ENCODE measurements at regions not wholly inside any gene's neighbourhood (a gene's known extent, or its start where the extent isn't known, plus 50 kb on each side); places are given as distances from the start of the nearest gene placed in this dataset.

- no peak overlapping the region for H3K4me3 ChIP-seq (ENCODE audit: low read depth, low read length)
- no peak for TF ChIP-seq CTCF (IDR thresholded peaks at IDR 0.05; ENCODE audit: low read depth, low read length)
- in situ Hi-C loops (cut with HindIII; ENCODE audit: low sequenced_read_pairs) = no loop called here
- DNase-seq (ENCODE audit: low read depth, low spot score) = no peak
These were observed 449.1 kb upstream of the SOX5 start for GRCh38 chr12:24398605-24399004.

GRCh38 chr12:24396224-24396623 lies 446.8 kb upstream of the SOX5 start:
- in situ Hi-C loops (cut with HindIII; ENCODE audit: low sequenced_read_pairs) = no loop called here

GRCh38 chr12:24394246-24394645 lies 444.8 kb upstream of the SOX5 start:
- TF ChIP-seq CTCF (IDR thresholded peaks at IDR 0.05; ENCODE audit: low read depth, low read length) = no peak
- no peak for DNase-seq (ENCODE audit: low read depth, low spot score)
- in situ Hi-C loops (cut with HindIII; ENCODE audit: low sequenced_read_pairs) = no loop called here
- H3K4me3 ChIP-seq (ENCODE audit: low read depth, low read length) = no peak overlapping the region

More at GRCh38 chr12:24396224-24396623, 446.8 kb upstream of the SOX5 start:
- no peak for DNase-seq (ENCODE audit: low read depth, low spot score)
- H3K4me3 ChIP-seq (ENCODE audit: low read depth, low read length) = no peak overlapping the region
- TF ChIP-seq CTCF (IDR thresholded peaks at IDR 0.05; ENCODE audit: low read depth, low read length) = no peak

GRCh38 chr12:24393071-24393470 lies 443.6 kb upstream of the SOX5 start:
- no peak for DNase-seq (ENCODE audit: low read depth, low spot score)
- no peak for TF ChIP-seq CTCF (IDR thresholded peaks at IDR 0.05; ENCODE audit: low read depth, low read length)
- no peak overlapping the region for H3K4me3 ChIP-seq (ENCODE audit: low read depth, low read length)
- in situ Hi-C loops (cut with HindIII; ENCODE audit: low sequenced_read_pairs) = no loop called here

- in situ Hi-C loops (cut with HindIII; ENCODE audit: low sequenced_read_pairs) = no loop called here
- TF ChIP-seq CTCF (IDR thresholded peaks at IDR 0.05; ENCODE audit: low read depth, low read length) = no peak
- DNase-seq (ENCODE audit: low read depth, low spot score) = no peak
- H3K4me3 ChIP-seq (ENCODE audit: low read depth, low read length) = no peak overlapping the region
These were observed 439.9 kb upstream of the SOX5 start for GRCh38 chr12:24389394-24389793.

- TF ChIP-seq CTCF (IDR thresholded peaks at IDR 0.05; ENCODE audit: low read depth, low read length) = no peak
- DNase-seq (ENCODE audit: low read depth, low spot score) = no peak
- in situ Hi-C loops (cut with HindIII; ENCODE audit: low sequenced_read_pairs) = no loop called here
- no peak overlapping the region for H3K4me3 ChIP-seq (ENCODE audit: low read depth, low read length)
These were observed 437.9 kb upstream of the SOX5 start for GRCh38 chr12:24387381-24387780.

GRCh38 chr12:24386836-24387235 lies 437.4 kb upstream of the SOX5 start:
- no peak for DNase-seq (ENCODE audit: low read depth, low spot score)
- H3K4me3 ChIP-seq (ENCODE audit: low read depth, low read length) = no peak overlapping the region
- no peak for TF ChIP-seq CTCF (IDR thresholded peaks at IDR 0.05; ENCODE audit: low read depth, low read length)
- in situ Hi-C loops (cut with HindIII; ENCODE audit: low sequenced_read_pairs) = no loop called here

Data from astrocyte of the spinal cord (primary cell).